ENCODE measurements at regions not wholly inside any gene's neighbourhood (a gene's known extent, or its start where the extent isn't known, plus 50 kb on each side); places are given as distances from the start of the nearest gene placed in this dataset.

DNA sequence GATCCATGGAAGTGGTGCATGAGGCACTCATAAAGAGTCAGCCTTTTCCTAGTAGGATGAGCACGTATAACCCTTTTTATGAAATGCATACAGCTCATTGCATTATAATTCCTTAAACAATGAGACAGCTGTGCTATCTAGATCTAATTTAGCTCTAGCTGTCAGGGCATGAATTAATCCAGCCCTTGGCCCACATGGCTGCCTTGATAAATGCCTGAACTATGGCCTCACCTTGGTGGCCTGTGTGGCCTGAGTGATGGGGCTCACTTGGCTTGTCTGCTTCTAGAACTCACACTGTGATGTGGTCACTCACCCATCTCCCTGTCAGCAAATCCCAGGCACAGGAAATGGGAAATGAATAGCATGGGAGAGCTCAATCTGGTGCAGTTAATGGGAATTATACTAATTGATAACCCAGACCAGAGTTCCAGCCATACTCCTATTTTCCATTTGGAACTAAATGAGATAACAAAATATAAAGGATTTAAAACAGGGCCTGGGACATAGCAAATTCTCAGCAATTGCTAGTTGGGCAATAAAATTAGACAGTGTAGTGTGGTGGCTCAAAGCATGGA is 153.6 kb downstream of the HS3ST2 start:
- TF ChIP-seq CTCF (conservative IDR thresholded peaks at IDR 0.05) = no peak
- no peak overlapping the region for H3K27ac ChIP-seq

Measured in VCaP (cell line).